PC-9 (cell line): ENCODE measurements at regions not wholly inside any gene's neighbourhood (a gene's known extent, or its start where the extent isn't known, plus 50 kb on each side); places are given as distances from the start of the nearest gene placed in this dataset.
"Not testable (repeated sequence)": the region's sequence is repeated elsewhere in the genome, so short reads cannot be mapped to it uniquely, and the experiment has no call there.

Experiments used
- BruUV-seq: library from RNA; stranded (reverse); fragments of 400-500 nt; replicated peaks from 2 replicates; lab custom pipeline; 2021; lab: Mats Ljungman, UMichigan
- CTCF ChIA-PET: fragments of 300-600 bp; sonication (Branson Sonifier 250); formaldehyde crosslinking; loops from one replicate; lab custom pipeline; 2022; ENCODE audit warnings: antibody characterized with exemption; lab: Charles Lee
- POLR2A ChIA-PET: fragments of 300-600 bp; sonication (Branson Sonifier 250); formaldehyde crosslinking; loops from one replicate; lab custom pipeline; 2022; ENCODE audit warnings: antibody characterized with exemption; ENCODE audit not compliant: unreplicated experiment; lab: Charles Lee
- DNase-seq, 2 experiments: peaks; one replicate each; pipeline versions ENCODE4 v3.0.0 to v3.0.0-alpha.2; 2015 to 2022; ENCODE audit warnings: mixed read lengths in 1 of 2
- H2AFZ ChIP-seq: fragments of 200-600 bp; sonication (generic); 2 replicates; pipeline ENCODE4 v1.8.1; 2017; ENCODE audit warnings: antibody characterized with exemption
- H3F3A ChIP-seq: fragments of 200-600 bp; sonication (generic); 2 replicates; pipeline ENCODE4 v1.8.1; 2017; ENCODE audit warnings: antibody characterized with exemption, mild to moderate bottlenecking, low read depth; ENCODE audit not compliant: insufficient read depth
- H3K27ac ChIP-seq: fragments of 200-600 bp; sonication (generic); 2 replicates; pipeline ENCODE4 v1.6.1; 2016; ENCODE audit warnings: mixed run types
- H3K27me3 ChIP-seq: fragments of 200-600 bp; sonication (generic); 2 replicates; pipeline ENCODE4 v1.6.1; 2016; ENCODE audit warnings: low read depth, mixed run types; ENCODE audit not compliant: insufficient read depth
- H3K36me3 ChIP-seq: fragments of 200-600 bp; sonication (generic); 2 replicates; pipeline ENCODE4 v1.6.1; 2016; ENCODE audit warnings: low read depth, mixed run types
- H3K4me1 ChIP-seq: fragments of 200-600 bp; sonication (generic); replicated peaks from 2 replicates; pipeline ENCODE4 v1.6.1; 2016; ENCODE audit warnings: mixed run types; ENCODE audit not compliant: insufficient read depth
- H3K4me2 ChIP-seq: fragments of 200-600 bp; sonication (generic); 2 replicates; pipeline ENCODE4 v1.6.1; 2017; ENCODE audit warnings: mixed run types
- H3K4me3 ChIP-seq: fragments of 200-600 bp; sonication (generic); 2 replicates; pipeline ENCODE4 v1.6.1; 2016; ENCODE audit warnings: mixed run types
- H3K79me2 ChIP-seq: fragments of 200-600 bp; sonication (generic); 2 replicates; pipeline ENCODE4 v1.6.1; 2017; ENCODE audit warnings: low read depth, mixed run types
- H3K9me2 ChIP-seq: fragments of 200-600 bp; sonication (generic); 2 replicates; pipeline ENCODE4 v1.8.1; 2017; ENCODE audit warnings: mild to moderate bottlenecking; ENCODE audit not compliant: insufficient read depth
- H3K9me3 ChIP-seq: fragments of 200-600 bp; sonication (generic); 2 replicates; pipeline ENCODE4 v1.8.1; 2016; ENCODE audit warnings: low read depth; ENCODE audit not compliant: insufficient read depth
- H4K20me1 ChIP-seq: fragments of 200-600 bp; sonication (generic); 2 replicates; pipeline ENCODE4 v1.8.1; 2017; ENCODE audit not compliant: insufficient read depth
- CTCF ChIP-seq: fragments of 200-600 bp; sonication (generic); conservative IDR thresholded peaks from 2 replicates; pipeline ENCODE4 v1.6.1; 2017; ENCODE audit warnings: mixed run types, antibody characterized with exemption, mild to moderate bottlenecking, moderate library complexity
- EZH2 ChIP-seq: fragments of 200-600 bp; sonication (generic); IDR thresholded peaks from 2 replicates; pipeline ENCODE4 v1.8.0; 2017; ENCODE audit warnings: antibody characterized with exemption, low read depth
- intact Hi-C: fragments of 100-400 bp; cut with micrococcal nuclease; formaldehyde crosslinking; loops from one replicate; pipeline ENCODE4 v1.10.0; 2022; ENCODE audit not compliant: unreplicated experiment

GRCh38 chrX:121733514-121733913 lies 686.1 kb downstream of the GLUD2 start:
- no peak for TF ChIP-seq CTCF
- TF ChIP-seq EZH2: no peak
- Histone ChIP-seq H3K36me3 (no peaks in the 10 kb centered on the region), H3F3A (no peaks in the 10 kb centered on the region), H3K27ac (no peak overlapping the region), H4K20me1 (no peaks in the 10 kb centered on the region), H3K4me2 (no peak overlapping the region), H3K9me2 (no peaks in the 10 kb centered on the region; the same call in 1 of the 2 replicates), H3K4me3 (no peak overlapping the region), H3K4me1 (no peaks in the 10 kb centered on the region), H3K79me2 (no peaks in the 10 kb centered on the region), H2AFZ (no peak overlapping the region), H3K27me3 (no peaks in the 10 kb centered on the region), H3K9me3 (no peaks in the 10 kb centered on the region)
- POLR2A ChIA-PET: no interaction called here
- no peak for DNase-seq
- CTCF ChIA-PET: no interaction called here
- intact Hi-C loops: no loop called here
- no TSS peak for BruUV-seq

DNA sequence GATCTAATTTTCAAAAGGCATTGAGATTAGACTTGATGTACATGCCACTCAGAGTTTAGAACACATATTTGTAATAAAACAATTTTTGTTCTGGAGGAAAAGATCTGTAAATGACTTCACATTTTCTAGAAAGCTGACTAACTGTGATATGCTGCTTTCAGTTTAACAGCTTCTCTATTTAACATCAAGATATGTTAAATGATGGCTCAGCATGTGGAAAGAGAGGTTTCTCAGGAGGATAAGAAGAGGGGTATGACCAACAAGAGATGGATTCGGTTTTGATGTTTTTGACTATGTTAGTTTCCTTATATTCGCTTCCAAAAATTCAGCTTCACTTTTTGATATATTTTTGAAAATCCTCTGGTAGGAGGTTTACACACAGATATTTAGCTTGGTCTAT lies 698.7 kb downstream of the GLUD2 start:
- no peaks in the 10 kb centered on the region for H3K4me1 ChIP-seq
- CTCF ChIA-PET: no interaction called here
- POLR2A ChIA-PET: no interaction called here
- H3K36me3 ChIP-seq: no peaks in the 10 kb centered on the region
- no peak overlapping the region for H3K4me3 ChIP-seq
- H3K27ac ChIP-seq: no peak overlapping the region
- no peak overlapping the region for H2AFZ ChIP-seq
- no peaks in the 10 kb centered on the region for H4K20me1 ChIP-seq
- H3K79me2 ChIP-seq: no peaks in the 10 kb centered on the region
- H3K27me3 ChIP-seq: no peaks in the 10 kb centered on the region
- intact Hi-C loops: no loop called here
- no peak for DNase-seq
- no peaks in the 10 kb centered on the region for H3K9me3 ChIP-seq
- no peak for TF ChIP-seq CTCF
- BruUV-seq: no TSS peak
- no peak overlapping the region for H3K4me2 ChIP-seq
- no peaks in the 10 kb centered on the region for H3K9me2 ChIP-seq
- H3F3A ChIP-seq: no peaks in the 10 kb centered on the region

DNA sequence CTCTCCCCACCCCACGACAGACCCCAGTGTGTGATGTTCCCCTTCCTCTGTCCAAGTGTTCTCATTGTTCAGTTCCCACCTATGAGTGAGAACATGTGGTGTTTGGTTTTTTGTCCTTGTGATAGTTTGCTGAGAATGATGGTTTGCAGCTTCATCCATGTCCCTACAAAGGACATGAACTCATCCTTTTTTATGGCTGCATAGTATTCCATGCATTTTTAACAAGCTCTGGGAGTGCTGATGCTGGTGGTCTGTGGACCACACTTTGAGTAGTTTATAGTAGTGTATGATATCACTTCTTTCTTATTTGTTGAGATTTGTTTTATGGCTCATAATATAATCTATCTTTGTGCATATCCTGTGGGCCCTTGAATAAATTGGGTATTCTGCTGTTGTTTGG lies 706.2 kb downstream of the GLUD2 start:
- intact Hi-C loops, H2AFZ ChIP-seq, H3K27ac ChIP-seq, H3K9me2 ChIP-seq, H3K4me1 ChIP-seq, BruUV-seq, H3K9me3 ChIP-seq, CTCF ChIA-PET, DNase-seq, H4K20me1 ChIP-seq, H3K4me2 ChIP-seq, H3K27me3 ChIP-seq, H3K79me2 ChIP-seq, H3F3A ChIP-seq, POLR2A ChIA-PET, H3K4me3 ChIP-seq, H3K36me3 ChIP-seq: not testable (repeated sequence)

- no peaks in the 10 kb centered on the region for H3K9me2 ChIP-seq
- BruUV-seq: no TSS peak
- no peak overlapping the region for H3K27ac ChIP-seq
- no peaks in the 10 kb centered on the region for H3F3A ChIP-seq
- intact Hi-C loops: no loop called here
- no peak overlapping the region for H3K4me3 ChIP-seq
- H3K4me1 ChIP-seq: no peaks in the 10 kb centered on the region
- POLR2A ChIA-PET: no interaction called here
- no peaks in the 10 kb centered on the region for H3K36me3 ChIP-seq
- DNase-seq: no peak
- H3K27me3 ChIP-seq: no peaks in the 10 kb centered on the region
- H3K9me3 ChIP-seq: 0 out of 2 replicates have a peak, but pooled peaks cover 4% of the 10 kb centered on the region
- CTCF ChIA-PET: no interaction called here
- H3K4me2 ChIP-seq: no peak overlapping the region
- no peak overlapping the region for H2AFZ ChIP-seq
- H4K20me1 ChIP-seq: no peaks in the 10 kb centered on the region
- H3K79me2 ChIP-seq: no peaks in the 10 kb centered on the region
- TF ChIP-seq EZH2 (no peak), CTCF (no peak)
Observed at GRCh38 chrX:121754301-121754700, 706.9 kb downstream of the GLUD2 start.
